Thyroid gland (tissue), 4 donors: ENCODE measurements at regions not wholly inside any gene's neighbourhood (a gene's known extent, or its start where the extent isn't known, plus 50 kb on each side); places are given as distances from the start of the nearest gene placed in this dataset.

ENCODE experiments used
- CTCF ChIP-seq, 6 experiments: fragments of 200-600 bp in 3 of 6; fragments of 450-650 bp in 3 of 6; sonication (generic) in 3 of 6; IDR thresholded peaks; one replicate each; pipeline ENCODE4 v1.5.1; 2016 to 2019; ENCODE audit warnings: antibody characterized with exemption in 6 of 6, mild to moderate bottlenecking in 2 of 6, inconsistent platforms in 1 of 6, moderate library complexity in 1 of 6
- POLR2A ChIP-seq, 2 donors: fragments of 450-650 bp; IDR thresholded peaks; one replicate each; pipeline ENCODE4 v1.6.1; 2017; ENCODE audit warnings: antibody characterized with exemption in 2 of 2, mild to moderate bottlenecking in 2 of 2, moderate library complexity in 1 of 2

DNA sequence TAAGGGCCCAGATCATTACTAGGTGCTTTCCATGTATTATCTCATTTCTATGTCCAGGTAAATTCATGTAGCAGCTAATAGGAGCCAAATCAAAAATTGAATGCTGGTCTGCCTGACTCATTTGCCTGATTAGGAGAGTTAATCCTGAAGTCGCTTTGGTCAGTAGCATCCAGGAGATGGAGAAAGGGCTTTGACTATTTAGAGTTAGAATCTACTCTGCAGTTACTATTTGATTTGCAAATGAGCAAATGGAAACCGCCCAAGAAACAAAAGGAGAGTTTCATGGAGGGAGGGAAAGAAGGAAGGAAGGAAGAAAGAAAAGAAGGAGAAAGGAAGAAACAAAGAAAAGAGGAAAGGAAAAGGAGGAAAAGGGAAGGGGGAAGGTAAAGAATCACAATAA, 539.6 kb upstream of the MMS22L start:
- TF ChIP-seq CTCF (IDR thresholded peaks at IDR 0.05): no peak
- no peak for TF ChIP-seq POLR2A (IDR thresholded peaks at IDR 0.05)
